HG02943 (cell line): ENCODE measurements at regions not wholly inside any gene's neighbourhood (a gene's known extent, or its start where the extent isn't known, plus 50 kb on each side); places are given as distances from the start of the nearest gene placed in this dataset.

Experiments used
- ATAC-seq: cut with Tn5 transposase; IDR thresholded peaks from one replicate; pipeline ENCODE4 v1.9.1; 2021; ENCODE audit warnings: mild to moderate bottlenecking, low read depth, moderate library complexity; ENCODE audit not compliant: unreplicated experiment

GRCh38 chr10:131742500-131742951 is 158.3 kb upstream of the PPP2R2D start:
- no peak for ATAC-seq

- ATAC-seq, result peak; percentile 64
Measured at GRCh38 chr10:131743190-131744151, 157.3 kb upstream of the PPP2R2D start.

GRCh38 chr10:131744346-131744745 is 156.5 kb upstream of the PPP2R2D start:
- no peak for ATAC-seq

GRCh38 chr10:131745591-131745990 is 155.2 kb upstream of the PPP2R2D start:
- ATAC-seq, result no peak

- ATAC-seq, result no peak
Measured at GRCh38 chr10:131746241-131746711, 154.5 kb upstream of the PPP2R2D start.

GRCh38 chr10:131746785-131747184 is 154.0 kb upstream of the PPP2R2D start:
- no peak for ATAC-seq

- no peak for ATAC-seq
Measured at GRCh38 chr10:131747251-131747650, 153.6 kb upstream of the PPP2R2D start.

- no peak for ATAC-seq
Measured at GRCh38 chr10:131747791-131748190, 153.0 kb upstream of the PPP2R2D start.

- no peak for ATAC-seq
Measured at GRCh38 chr10:131748191-131748590, 152.6 kb upstream of the PPP2R2D start.

GRCh38 chr10:131748831-131749766 is 151.7 kb upstream of the PPP2R2D start:
- ATAC-seq, result no peak

- ATAC-seq, result no peak
Measured at GRCh38 chr10:131749767-131750142, 151.1 kb upstream of the PPP2R2D start.

- no peak for ATAC-seq
Measured at GRCh38 chr10:131750171-131750895, 150.5 kb upstream of the PPP2R2D start.

- ATAC-seq, result no peak
Measured at GRCh38 chr10:131750973-131751826, 149.6 kb upstream of the PPP2R2D start.

- no peak for ATAC-seq
Measured at GRCh38 chr10:131751827-131752775, 148.7 kb upstream of the PPP2R2D start.

- ATAC-seq, result no peak
Measured at GRCh38 chr10:131753336-131753735, 147.5 kb upstream of the PPP2R2D start.

- no peak for ATAC-seq
Measured at GRCh38 chr10:131755200-131755599, 145.6 kb upstream of the PPP2R2D start.

- ATAC-seq, result no peak
Measured at GRCh38 chr10:131757285-131758058, 143.3 kb upstream of the PPP2R2D start.
